WERI-Rb-1 (cell line): ENCODE measurements at regions not wholly inside any gene's neighbourhood (a gene's known extent, or its start where the extent isn't known, plus 50 kb on each side); places are given as distances from the start of the nearest gene placed in this dataset.

Experiments used
- DNase-seq: peaks from one replicate; pipeline ENCODE4 v3.0.0-alpha.2; 2020
- H3K27ac ChIP-seq: fragments of 250-450 bp; sonication (Bioruptor Pico); 2 replicates; pipeline ENCODE4 v1.5.1; 2020; ENCODE audit warnings: mild to moderate bottlenecking, moderate library complexity
- H3K27me3 ChIP-seq: fragments of 250-450 bp; sonication (Bioruptor Pico); 2 replicates; pipeline ENCODE4 v1.5.1; 2021; ENCODE audit warnings: mild to moderate bottlenecking, low read depth, moderate library complexity; ENCODE audit not compliant: insufficient read depth, severe bottlenecking
- H3K36me3 ChIP-seq: fragments of 250-450 bp; sonication (Bioruptor Pico); 2 replicates; pipeline ENCODE4 v1.5.1; 2020; ENCODE audit warnings: mild to moderate bottlenecking, moderate library complexity
- H3K4me3 ChIP-seq: 2 replicates; pipeline ENCODE4 v1.5.1; 2011; ENCODE audit warnings: low read depth, mild to moderate bottlenecking, control low read depth, low read length
- H3K9me3 ChIP-seq: fragments of 250-450 bp; sonication (Bioruptor Pico); 2 replicates; pipeline ENCODE4 v1.5.1; 2021; ENCODE audit warnings: mild to moderate bottlenecking, moderate library complexity; ENCODE audit not compliant: severe bottlenecking
- CTCF ChIP-seq: IDR thresholded peaks from 2 replicates; pipeline ENCODE4 v1.5.1; 2011; ENCODE audit warnings: low read depth, mild to moderate bottlenecking, control low read depth, inconsistent platforms, low read length

- peak; percentile 24; the same call in 1 of the 2 replicates for TF ChIP-seq CTCF
- peak; percentile 23 for DNase-seq
- Histone ChIP-seq H3K36me3 (no peaks in the 10 kb centered on the region), H3K27me3 (no peaks in the 10 kb centered on the region), H3K4me3 (no peak overlapping the region), H3K9me3 (no peaks in the 10 kb centered on the region), H3K27ac (no peak overlapping the region)
Measured at GRCh38 chr1:78839704-78840277, 166.7 kb downstream of the ADGRL4 start.
